ENCODE measurements at regions not wholly inside any gene's neighbourhood (a gene's known extent, or its start where the extent isn't known, plus 50 kb on each side); places are given as distances from the start of the nearest gene placed in this dataset.

- TF ChIP-seq GATA3 (IDR thresholded peaks at IDR 0.05; ENCODE audit: low read depth, low read length) (no peak), GATA2 (IDR thresholded peaks at IDR 0.05; ENCODE audit: low read depth, low read length) (no peak)
Observed at GRCh38 chr17:56057869-56058268, 95.4 kb upstream of the ANKFN1 start.

DNA sequence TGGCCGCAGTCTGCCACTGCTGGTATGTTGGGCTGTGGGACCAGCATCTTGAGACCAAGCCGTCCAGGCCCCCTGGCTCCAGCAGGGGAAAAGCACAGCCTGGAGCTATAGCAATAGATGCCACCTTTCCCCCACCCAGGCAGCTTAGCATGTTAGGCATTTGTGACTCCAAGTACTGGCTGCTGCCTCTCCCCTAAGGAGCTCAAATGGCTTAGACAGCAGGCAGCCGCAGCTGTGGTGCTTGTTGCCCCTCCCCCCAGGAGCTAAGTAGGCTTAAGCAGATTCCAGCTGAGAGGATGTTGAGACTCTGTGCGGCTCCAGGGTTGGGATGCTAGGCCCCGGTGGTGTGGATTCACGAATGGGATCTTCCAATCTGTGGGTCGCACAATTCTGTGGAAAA lies 88.8 kb upstream of the ANKFN1 start:
- TF ChIP-seq GATA2 (IDR thresholded peaks at IDR 0.05; ENCODE audit: low read depth, low read length): no peak
- TF ChIP-seq GATA3 (IDR thresholded peaks at IDR 0.05; ENCODE audit: low read depth, low read length): no peak

- TF ChIP-seq GATA2 (IDR thresholded peaks at IDR 0.05; ENCODE audit: low read depth, low read length) (no peak), GATA3 (IDR thresholded peaks at IDR 0.05; ENCODE audit: low read depth, low read length) (no peak)
Observed at GRCh38 chr17:56074361-56074890, 78.8 kb upstream of the ANKFN1 start.

GRCh38 chr17:56076980-56077379 lies 76.3 kb upstream of the ANKFN1 start:
- TF ChIP-seq GATA2 (IDR thresholded peaks at IDR 0.05; ENCODE audit: low read depth, low read length) (no peak), GATA3 (IDR thresholded peaks at IDR 0.05; ENCODE audit: low read depth, low read length) (no peak)

GRCh38 chr17:56083475-56083874 lies 69.8 kb upstream of the ANKFN1 start:
- TF ChIP-seq GATA2 (IDR thresholded peaks at IDR 0.05; ENCODE audit: low read depth, low read length): no peak
- TF ChIP-seq GATA3 (IDR thresholded peaks at IDR 0.05; ENCODE audit: low read depth, low read length): no peak

- no peak for TF ChIP-seq GATA2 (IDR thresholded peaks at IDR 0.05; ENCODE audit: low read depth, low read length)
- TF ChIP-seq GATA3 (IDR thresholded peaks at IDR 0.05; ENCODE audit: low read depth, low read length): no peak
Observed at GRCh38 chr17:56085576-56086267, 67.6 kb upstream of the ANKFN1 start.

GRCh38 chr17:56087199-56087598 lies 66.1 kb upstream of the ANKFN1 start:
- no peak for TF ChIP-seq GATA2 (IDR thresholded peaks at IDR 0.05; ENCODE audit: low read depth, low read length)
- TF ChIP-seq GATA3 (IDR thresholded peaks at IDR 0.05; ENCODE audit: low read depth, low read length): no peak

DNA sequence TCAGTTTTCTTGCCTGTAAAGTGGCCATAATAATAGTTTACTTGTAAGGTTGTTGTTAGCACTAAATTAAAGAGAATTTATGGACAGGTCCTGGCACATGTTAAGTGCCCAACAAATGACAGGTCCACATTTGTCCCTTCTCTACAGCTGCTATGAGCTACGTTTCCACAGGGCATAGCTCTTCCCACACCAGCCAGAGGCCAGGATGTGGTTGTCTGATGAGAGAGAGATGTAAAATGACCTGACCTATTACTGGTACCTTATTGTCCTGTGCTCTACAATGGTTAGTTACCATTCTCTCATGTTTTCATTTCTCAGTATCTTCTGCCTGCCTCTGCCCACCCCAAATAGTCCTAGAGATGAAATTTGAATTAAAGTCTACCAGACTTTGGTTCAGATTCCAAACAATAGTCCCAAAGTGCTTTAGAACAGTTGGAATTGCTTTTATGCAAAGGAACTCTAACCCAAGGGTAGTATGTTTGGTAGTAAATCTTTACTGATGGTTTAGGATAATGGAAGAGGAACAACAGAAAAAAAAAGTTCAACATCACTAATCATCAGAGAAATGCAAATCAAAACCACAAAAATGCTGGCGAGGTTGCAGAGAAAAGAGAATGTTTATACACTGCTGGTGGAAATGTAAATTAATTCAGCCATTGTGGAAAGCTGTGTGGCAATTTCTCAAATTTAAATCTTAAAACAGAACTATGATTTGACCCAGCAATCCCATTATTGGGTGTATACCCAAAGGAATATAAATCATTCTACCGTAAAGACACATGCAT lies 57.1 kb upstream of the ANKFN1 start:
- TF ChIP-seq GATA2 (IDR thresholded peaks at IDR 0.05; ENCODE audit: low read depth, low read length) (no peak), GATA3 (IDR thresholded peaks at IDR 0.05; ENCODE audit: low read depth, low read length) (no peak)

- TF ChIP-seq GATA2 (IDR thresholded peaks at IDR 0.05; ENCODE audit: low read depth, low read length) (no peak), GATA3 (IDR thresholded peaks at IDR 0.05; ENCODE audit: low read depth, low read length) (no peak)
Observed at GRCh38 chr17:56098746-56099145, 54.5 kb upstream of the ANKFN1 start.

DNA sequence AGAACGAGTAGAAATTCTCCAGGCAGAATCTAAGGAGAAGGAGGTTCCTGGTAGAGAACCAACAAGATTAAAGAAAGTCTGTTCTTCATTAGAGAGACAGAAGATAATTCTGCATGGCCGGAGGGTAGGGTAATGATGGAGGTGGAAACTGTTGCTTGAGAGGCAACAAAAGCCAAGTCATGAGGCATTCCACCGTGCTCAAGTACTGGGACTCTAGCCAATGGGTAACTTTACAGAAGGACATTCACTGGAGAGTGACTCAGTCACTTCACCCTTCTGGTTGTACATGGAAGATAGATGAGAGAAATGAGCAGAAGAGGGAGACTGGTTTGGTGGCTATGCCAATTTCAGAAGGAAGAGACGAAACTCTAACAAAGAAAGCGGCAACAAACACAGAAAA lies 53.6 kb upstream of the ANKFN1 start:
- TF ChIP-seq GATA2 (IDR thresholded peaks at IDR 0.05; ENCODE audit: low read depth, low read length) (no peak), GATA3 (IDR thresholded peaks at IDR 0.05; ENCODE audit: low read depth, low read length) (no peak)
